ENCODE measurements at regions not wholly inside any gene's neighbourhood (a gene's known extent, or its start where the extent isn't known, plus 50 kb on each side); places are given as distances from the start of the nearest gene placed in this dataset.

- no peak overlapping the region for H3K4me3 ChIP-seq (ENCODE audit: low read depth in 1 of 3, low read length in 3 of 3)
- TF ChIP-seq RAD21 (IDR thresholded peaks at IDR 0.05) (no peak), SP1 (IDR thresholded peaks at IDR 0.05) (no peak), ZBTB33 (IDR thresholded peaks at IDR 0.05) (no peak), HNF4A (conservative IDR thresholded peaks at IDR 0.05) (no peak), ATF3 (IDR thresholded peaks at IDR 0.05) (no peak), TAF1 (conservative IDR thresholded peaks at IDR 0.05) (no peak), HNF4G (IDR thresholded peaks at IDR 0.05) (no peak)
- H3K9me3 ChIP-seq (ENCODE audit: control insufficient read depth in 4 of 4, low read length in 3 of 4) = no peaks in the 10 kb centered on the region
- no peaks in the 10 kb centered on the region for H3K4me1 ChIP-seq (ENCODE audit: control insufficient read depth in 4 of 4, insufficient read depth in 4 of 4, low read length in 3 of 4)
- no peaks in the 10 kb centered on the region for H3K27me3 ChIP-seq (ENCODE audit: control insufficient read depth in 4 of 4, insufficient read depth in 4 of 4, low read length in 3 of 4)
- H3K27ac ChIP-seq (ENCODE audit: low read depth in 1 of 2, low read length in 2 of 2) = no peak overlapping the region
- no peak for DNase-seq (ENCODE audit: low spot score)
- H3K9ac ChIP-seq (ENCODE audit: low read depth in 1 of 2, low read length in 2 of 2) = no peak overlapping the region
- no peaks in the 10 kb centered on the region for H3K36me3 ChIP-seq (ENCODE audit: control insufficient read depth in 4 of 4, insufficient read depth in 3 of 4, low read depth in 1 of 4, low read length in 3 of 4)
Measured at GRCh38 chr11:87575088-87575487, 537.4 kb downstream of the TMEM135 start.

GRCh38 chr11:87574193-87574592 is 536.5 kb downstream of the TMEM135 start:
- H3K9me3 ChIP-seq (ENCODE audit: control insufficient read depth in 4 of 4, low read length in 3 of 4) = no peaks in the 10 kb centered on the region
- no peak overlapping the region for H3K9ac ChIP-seq (ENCODE audit: low read depth in 1 of 2, low read length in 2 of 2)
- TF ChIP-seq RAD21 (IDR thresholded peaks at IDR 0.05) = no peak
- no peak for TF ChIP-seq ZBTB33 (IDR thresholded peaks at IDR 0.05)
- TF ChIP-seq YY1 (IDR thresholded peaks at IDR 0.05) = no peak
- TF ChIP-seq HNF4G (IDR thresholded peaks at IDR 0.05) = no peak
- no peak for TF ChIP-seq MAX (IDR thresholded peaks at IDR 0.05)
- no peak for TF ChIP-seq EGR1 (IDR thresholded peaks at IDR 0.05; ENCODE audit: low read depth in 2 of 2)
- TF ChIP-seq CTCF (IDR thresholded peaks at IDR 0.05; ENCODE audit: low read depth, low read length, missing input control) = no peak
- no peak for TF ChIP-seq TAF1 (conservative IDR thresholded peaks at IDR 0.05)
- TF ChIP-seq SP1 (IDR thresholded peaks at IDR 0.05) = no peak
- TF ChIP-seq GABPA (IDR thresholded peaks at IDR 0.05 in 1 of 2, conservative IDR thresholded peaks at IDR 0.05 in 1 of 2) = no peak
- TF ChIP-seq HNF4A (conservative IDR thresholded peaks at IDR 0.05) = no peak
- no peak for TF ChIP-seq FOXA1 (IDR thresholded peaks at IDR 0.05)
- no peak for TF ChIP-seq REST (IDR thresholded peaks at IDR 0.05)
- TF ChIP-seq RXRA (IDR thresholded peaks at IDR 0.05) = no peak
- no peak overlapping the region for H3K27ac ChIP-seq (ENCODE audit: low read depth in 1 of 2, low read length in 2 of 2)
- no peak overlapping the region for H3K4me3 ChIP-seq (ENCODE audit: low read depth in 1 of 3, low read length in 3 of 3)
- no peaks in the 10 kb centered on the region for H3K4me1 ChIP-seq (ENCODE audit: control insufficient read depth in 4 of 4, insufficient read depth in 4 of 4, low read length in 3 of 4)
- DNase-seq (ENCODE audit: low spot score) = no peak
- no peaks in the 10 kb centered on the region for H3K36me3 ChIP-seq (ENCODE audit: control insufficient read depth in 4 of 4, insufficient read depth in 3 of 4, low read depth in 1 of 4, low read length in 3 of 4)
- H3K27me3 ChIP-seq (ENCODE audit: control insufficient read depth in 4 of 4, insufficient read depth in 4 of 4, low read length in 3 of 4) = no peaks in the 10 kb centered on the region

Measured in liver (tissue), 7 donors.